OCI-LY3 (cell line): ENCODE measurements at regions not wholly inside any gene's neighbourhood (a gene's known extent, or its start where the extent isn't known, plus 50 kb on each side); places are given as distances from the start of the nearest gene placed in this dataset.
A peak's percentile ranks its signal among the peaks of the same experiment; 100 is the strongest.

Source experiments
- H2AFZ ChIP-seq: fragments of 200-600, 300-600 bp; shearing (Covaris generic); 2 replicates; pipeline ENCODE4 v1.6.0; 2014; ENCODE audit warnings: antibody characterized with exemption, low read depth, low read length
- H3K27ac ChIP-seq: fragments of 200-600, 300-600 bp; sonication (generic); 2 replicates; pipeline ENCODE4 v1.5.1; 2014; ENCODE audit warnings: mild to moderate bottlenecking, low read length, moderate library complexity, mixed read lengths
- H3K27me3 ChIP-seq: fragments of 200-600, 300-600 bp; sonication (generic); 2 replicates; pipeline ENCODE4 v1.6.1; 2014; ENCODE audit warnings: low read depth, low read length, mixed read lengths
- H3K36me3 ChIP-seq: fragments of 200-600, 300-600 bp; sonication (generic); replicated peaks from 2 replicates; pipeline ENCODE3; 2014; ENCODE audit warnings: low read depth, low read length, mixed read lengths
- H3K4me1 ChIP-seq: fragments of 300-600, 200-600 bp; sonication (generic); 2 replicates; pipeline ENCODE4 v1.6.1; 2014; ENCODE audit warnings: low read length, mixed read lengths
- H3K4me2 ChIP-seq: fragments of 200-600, 300-600 bp; sonication (generic); 2 replicates; pipeline ENCODE4 v1.6.1; 2014; ENCODE audit warnings: low read length, mixed read lengths
- H3K4me3 ChIP-seq: fragments of 300-600, 200-600 bp; sonication (generic); 2 replicates; pipeline ENCODE4 v1.5.1; 2014; ENCODE audit warnings: antibody characterized with exemption, mild to moderate bottlenecking, low read length, moderate library complexity
- H3K79me2 ChIP-seq: fragments of 300-600, 200-600 bp; shearing (Covaris generic); 2 replicates; pipeline ENCODE4 v1.6.1; 2014; ENCODE audit warnings: mild to moderate bottlenecking, low read length, mixed read lengths
- H3K9ac ChIP-seq: fragments of 300-600, 200-600 bp; shearing (Covaris generic); 2 replicates; pipeline ENCODE4 v1.6.0; 2014; ENCODE audit warnings: mild to moderate bottlenecking, low read length, moderate library complexity
- H3K9me3 ChIP-seq: fragments of 200-600, 300-600 bp; shearing (Covaris generic); 2 replicates; pipeline ENCODE4 v1.6.1; 2014; ENCODE audit warnings: low read length, mixed read lengths; ENCODE audit not compliant: insufficient read depth
- H4K20me1 ChIP-seq: fragments of 200-600, 300-600 bp; sonication (generic); 2 replicates; pipeline ENCODE4 v1.6.1; 2016; ENCODE audit warnings: low read length, mixed read lengths; ENCODE audit not compliant: insufficient read depth
- CTCF ChIP-seq: fragments of 200-600, 300-600 bp; sonication (generic); IDR thresholded peaks from 2 replicates; pipeline ENCODE4 v1.5.1; 2014; ENCODE audit warnings: antibody characterized with exemption, low read length, low read depth
- EZH2phosphoT487 ChIP-seq: fragments of 200-600 bp; shearing (Covaris generic); IDR thresholded peaks from 2 replicates; pipeline ENCODE4 v1.6.1; 2018; ENCODE audit warnings: antibody characterized with exemption, mixed run types, low read depth

GRCh38 chr12:13924286-13924685, 57.1 kb downstream of the GRIN2B start:
- no peak overlapping the region for H3K4me2 ChIP-seq
- no peak overlapping the region for H3K4me3 ChIP-seq
- H4K20me1 ChIP-seq: no peaks in the 10 kb centered on the region
- H3K27ac ChIP-seq: no peak overlapping the region
- H3K79me2 ChIP-seq: no peaks in the 10 kb centered on the region
- TF ChIP-seq EZH2phosphoT487 (no peak), CTCF (no peak)
- peaks cover 1% of the 10 kb centered on the region for H3K4me1 ChIP-seq
- no peaks in the 10 kb centered on the region for H3K9me3 ChIP-seq
- H3K36me3 ChIP-seq: no peaks in the 10 kb centered on the region
- H3K9ac ChIP-seq: no peak overlapping the region
- H2AFZ ChIP-seq: no peak overlapping the region
- no peaks in the 10 kb centered on the region for H3K27me3 ChIP-seq

GRCh38 chr12:13918897-13919296, 62.5 kb downstream of the GRIN2B start:
- Histone ChIP-seq H4K20me1 (no peaks in the 10 kb centered on the region), H3K27me3 (no peaks in the 10 kb centered on the region), H3K79me2 (no peaks in the 10 kb centered on the region), H3K4me3 (no peak overlapping the region; the same call in 1 of the 2 replicates), H3K4me1 (peaks cover 14% of the 10 kb centered on the region), H3K9ac (no peak overlapping the region), H3K4me2 (peak overlapping the region; percentile 67), H2AFZ (peak overlapping the region; percentile 34; the same call in 1 of the 2 replicates), H3K27ac (no peak overlapping the region), H3K9me3 (no peaks in the 10 kb centered on the region), H3K36me3 (no peaks in the 10 kb centered on the region)
- TF ChIP-seq CTCF (no peak), EZH2phosphoT487 (no peak)

- Histone ChIP-seq H3K4me2 (no peak overlapping the region), H3K4me3 (no peak overlapping the region), H3K27ac (no peak overlapping the region), H3K79me2 (no peaks in the 10 kb centered on the region), H2AFZ (no peak overlapping the region), H3K27me3 (peaks cover 11% of the 10 kb centered on the region; the same call in 1 of the 2 replicates), H3K36me3 (no peaks in the 10 kb centered on the region), H3K9ac (no peak overlapping the region), H3K4me1 (peaks cover 14% of the 10 kb centered on the region), H4K20me1 (no peaks in the 10 kb centered on the region), H3K9me3 (no peaks in the 10 kb centered on the region)
- TF ChIP-seq EZH2phosphoT487: no peak
- no peak for TF ChIP-seq CTCF
Observed at GRCh38 chr12:13915096-13915495, 66.3 kb downstream of the GRIN2B start.

- Histone ChIP-seq H3K4me3 (no peak overlapping the region), H3K27ac (no peak overlapping the region), H3K27me3 (peaks cover 19% of the 10 kb centered on the region), H4K20me1 (no peaks in the 10 kb centered on the region), H3K9me3 (no peaks in the 10 kb centered on the region), H3K79me2 (no peaks in the 10 kb centered on the region), H3K9ac (no peak overlapping the region), H3K36me3 (no peaks in the 10 kb centered on the region), H2AFZ (no peak overlapping the region), H3K4me2 (no peak overlapping the region), H3K4me1 (peaks cover 4% of the 10 kb centered on the region)
- TF ChIP-seq CTCF: 0 out of 2 replicates have a peak, but pooled peaks have one; percentile 4
- no peak for TF ChIP-seq EZH2phosphoT487
Observed at GRCh38 chr12:13913371-13913770, 68.0 kb downstream of the GRIN2B start.
